H9 (cell line): ENCODE measurements at regions not wholly inside any gene's neighbourhood (a gene's known extent, or its start where the extent isn't known, plus 50 kb on each side); places are given as distances from the start of the nearest gene placed in this dataset.

Experiments used
- DNase-seq: peaks from one replicate; pipeline ENCODE4 v3.0.0-alpha.2; 2017
- H2AFZ ChIP-seq: one replicate; pipeline ENCODE4 v1.6.1; 2013; ENCODE audit warnings: mild to moderate bottlenecking, low read length, control low read depth, moderate library complexity
- H2AK5ac ChIP-seq: 2 replicates; pipeline ENCODE4 v1.6.1; 2013; ENCODE audit warnings: low read length, control low read depth, mixed read lengths; ENCODE audit not compliant: insufficient read length
- H2BK120ac ChIP-seq: one replicate; pipeline ENCODE4 v1.6.1; 2013; ENCODE audit warnings: low read depth, mild to moderate bottlenecking, low read length, control low read depth, inconsistent platforms; ENCODE audit not compliant: poor library complexity, severe bottlenecking
- H2BK12ac ChIP-seq: 2 replicates; pipeline ENCODE4 v1.6.1; 2013; ENCODE audit warnings: low read length, control low read depth, mixed read lengths, low read depth; ENCODE audit not compliant: insufficient read length
- H2BK15ac ChIP-seq: 2 replicates; pipeline ENCODE4 v1.6.1; 2013; ENCODE audit warnings: low read depth, low read length, control low read depth
- H2BK20ac ChIP-seq: one replicate; pipeline ENCODE4 v1.6.1; 2013; ENCODE audit warnings: low read depth, mild to moderate bottlenecking, low read length, control low read depth, inconsistent platforms; ENCODE audit not compliant: poor library complexity, severe bottlenecking
- H2BK5ac ChIP-seq: 2 replicates; pipeline ENCODE4 v1.6.1; 2013; ENCODE audit warnings: low read length, control low read depth, mixed read lengths; ENCODE audit not compliant: insufficient read length
- H3K14ac ChIP-seq: 2 replicates; pipeline ENCODE4 v1.6.1; 2013; ENCODE audit warnings: low read length, control low read depth; ENCODE audit not compliant: insufficient read depth
- H3K18ac ChIP-seq: 2 replicates; pipeline ENCODE4 v1.6.1; 2013; ENCODE audit warnings: low read depth, mild to moderate bottlenecking, mixed read lengths, low read length, control low read depth; ENCODE audit not compliant: insufficient read length
- H3K23ac ChIP-seq: 2 replicates; pipeline ENCODE4 v1.6.1; 2013; ENCODE audit warnings: low read length, control low read depth, mixed read lengths, low read depth; ENCODE audit not compliant: insufficient read length
- H3K23me2 ChIP-seq: 2 replicates; pipeline ENCODE4 v1.6.1; 2013; ENCODE audit warnings: low read depth, mild to moderate bottlenecking, mixed read lengths, low read length, control low read depth; ENCODE audit not compliant: insufficient read length, poor library complexity, severe bottlenecking
- H3K27ac ChIP-seq: 2 replicates; pipeline ENCODE4 v1.5.1; 2013; ENCODE audit warnings: low read length, control low read depth, mixed read lengths, low read depth; ENCODE audit not compliant: insufficient read length
- H3K27me3 ChIP-seq: 2 replicates; pipeline ENCODE4 v1.6.1; 2013; ENCODE audit warnings: low read length, control low read depth, inconsistent platforms; ENCODE audit not compliant: insufficient read depth
- H3K4ac ChIP-seq: 2 replicates; pipeline ENCODE4 v1.6.1; 2013; ENCODE audit warnings: low read depth, mild to moderate bottlenecking, control low read depth, inconsistent platforms, low read length, moderate library complexity
- H3K4me1 ChIP-seq: 2 replicates; pipeline ENCODE4 v1.6.1; 2013; ENCODE audit warnings: low read length, control low read depth, inconsistent platforms; ENCODE audit not compliant: insufficient read depth
- H3K4me2 ChIP-seq: 2 replicates; pipeline ENCODE4 v1.6.1; 2013; ENCODE audit warnings: low read length, control low read depth, mixed read lengths; ENCODE audit not compliant: insufficient read length, insufficient read depth
- H3K56ac ChIP-seq: 2 replicates; pipeline ENCODE4 v1.6.1; 2013; ENCODE audit warnings: low read depth, mild to moderate bottlenecking, mixed read lengths, low read length, control low read depth; ENCODE audit not compliant: insufficient read length
- H3K79me1 ChIP-seq: 2 replicates; pipeline ENCODE4 v1.6.1; 2013; ENCODE audit warnings: low read depth, mild to moderate bottlenecking, moderate library complexity, low read length, control low read depth, inconsistent platforms; ENCODE audit not compliant: insufficient read depth, poor library complexity, severe bottlenecking
- H3K79me2 ChIP-seq: 2 replicates; pipeline ENCODE4 v1.6.1; 2013; ENCODE audit warnings: low read length, control low read depth, inconsistent platforms; ENCODE audit not compliant: insufficient read depth
- H3K9ac ChIP-seq: 2 replicates; pipeline ENCODE4 v1.6.1; 2013; ENCODE audit warnings: low read length, control low read depth, mixed read lengths; ENCODE audit not compliant: insufficient read length; ENCODE audit errors: extremely low read depth
- H3K9me3 ChIP-seq: one replicate; pipeline ENCODE4 v1.6.1; 2013; ENCODE audit warnings: low read depth, low read length, inconsistent platforms; ENCODE audit not compliant: control insufficient read depth
- H3T11ph ChIP-seq: one replicate; pipeline ENCODE4 v1.6.1; 2013; ENCODE audit warnings: mild to moderate bottlenecking, low read length, control low read depth, inconsistent platforms
- H4K20me1 ChIP-seq: one replicate; pipeline ENCODE4 v1.6.1; 2013; ENCODE audit not compliant: control insufficient read depth, insufficient read length, insufficient read depth
- H4K5ac ChIP-seq: 2 replicates; pipeline ENCODE4 v1.6.1; 2013; ENCODE audit warnings: low read depth, mild to moderate bottlenecking, mixed read lengths, low read length, control low read depth; ENCODE audit not compliant: insufficient read length
- H4K8ac ChIP-seq: replicated peaks from 2 replicates; pipeline ENCODE4 v1.6.1; 2013; ENCODE audit warnings: low read length, control low read depth, mixed read lengths, low read depth; ENCODE audit not compliant: insufficient read length
- H4K91ac ChIP-seq: 2 replicates; pipeline ENCODE4 v1.6.1; 2013; ENCODE audit warnings: low read depth, mild to moderate bottlenecking, moderate library complexity, mixed read lengths, low read length, control low read depth; ENCODE audit not compliant: insufficient read length
- H3K27ac Mint-ChIP-seq, 3 experiments: 2 replicates in 2 of 3; 3 replicates in 1 of 3; pipeline ENCODE4 v1.8.0; 2020 to 2021; ENCODE audit warnings: mixed read lengths in 3 of 3, mild to moderate bottlenecking in 1 of 3, moderate library complexity in 1 of 3
- H3K27me3 Mint-ChIP-seq: 2 replicates; pipeline ENCODE4 v1.8.0; 2021; ENCODE audit warnings: low read depth, mild to moderate bottlenecking, moderate library complexity, mixed read lengths
- H3K36me3 Mint-ChIP-seq, 3 experiments: 2 replicates in 2 of 3; 3 replicates in 1 of 3; pipeline ENCODE4 v1.8.0; 2020 to 2021; ENCODE audit warnings: low read depth in 3 of 3, mixed read lengths in 3 of 3; ENCODE audit not compliant: insufficient read depth in 1 of 3
- H3K4me1 Mint-ChIP-seq, 2 experiments: 2 replicates each; pipeline ENCODE4 v1.8.0; 2020; ENCODE audit warnings: mixed read lengths in 2 of 2
- H3K4me3 Mint-ChIP-seq, 2 experiments: 2 replicates in 1 of 2; 3 replicates in 1 of 2; pipeline ENCODE4 v1.8.0; 2020 to 2021; ENCODE audit warnings: mild to moderate bottlenecking in 2 of 2, mixed read lengths in 2 of 2, moderate library complexity in 1 of 2
- H3K9me3 Mint-ChIP-seq, 2 experiments: 2 replicates in 1 of 2; 3 replicates in 1 of 2; pipeline ENCODE4 v1.8.0; 2020; ENCODE audit warnings: mild to moderate bottlenecking in 2 of 2, mixed read lengths in 2 of 2, moderate library complexity in 1 of 2
- WGBS: extraction: QIAGEN DNeasy Blood & Tissue Kit; methylation state at CpG from one replicate; pipeline ENCODE4 v1.1.7; 2013; ENCODE audit warnings: missing lambda C conversion rate, low lambda C conversion rate, mixed read lengths; ENCODE audit not compliant: insufficient read length; ENCODE audit errors: extremely low coverage; 5-methylcytosine and 5-hydroxymethylcytosine counted together
- TF ChIP-seq, protein P1 (sequence below): fragments of 200-600 bp; sonication (generic); conservative IDR thresholded peaks from 3 replicates; pipeline ENCODE4 v1.8.0; 2021; ENCODE audit warnings: antibody characterized with exemption, mild to moderate bottlenecking

GRCh38 chr18:59788791-59789106 lies 91.5 kb upstream of the CCBE1 start:
- Histone ChIP-seq H2BK12ac (no peak overlapping the region), H2BK120ac (no peak overlapping the region), H4K91ac (no peak overlapping the region), H3T11ph (no peak overlapping the region), H3K18ac (no peak overlapping the region), H3K4me1 (no peaks in the 10 kb centered on the region), H3K9ac (no peak overlapping the region), H3K79me2 (no peaks in the 10 kb centered on the region), H3K79me1 (no peaks in the 10 kb centered on the region), H3K56ac (no peak overlapping the region), H2BK5ac (no peak overlapping the region), H2AK5ac (no peak overlapping the region), H2BK15ac (no peak overlapping the region), H4K8ac (no peak overlapping the region), H4K20me1 (no peaks in the 10 kb centered on the region), H3K27ac (no peak overlapping the region), H3K27me3 (no peaks in the 10 kb centered on the region), H2AFZ (no peak overlapping the region), H3K4ac (no peak overlapping the region), H3K4me2 (no peak overlapping the region), H3K14ac (no peak overlapping the region), H4K5ac (no peak overlapping the region), H3K23me2 (no peaks in the 10 kb centered on the region), H3K9me3 (no peaks in the 10 kb centered on the region), H3K23ac (no peak overlapping the region), H2BK20ac (no peak overlapping the region)
- no peak overlapping the region; a peak in 1 of 7 replicates for H3K27ac Mint-ChIP-seq
- H3K4me3 Mint-ChIP-seq = no peak overlapping the region
- no peaks in the 10 kb centered on the region; a peak in 1 of 7 replicates for H3K36me3 Mint-ChIP-seq
- no CpG with 5 or more reads among the region's 2 CpGs for WGBS
- H3K9me3 Mint-ChIP-seq = no peaks in the 10 kb centered on the region; a peak in 1 of 5 replicates
- TF ChIP-seq, protein P1, sequence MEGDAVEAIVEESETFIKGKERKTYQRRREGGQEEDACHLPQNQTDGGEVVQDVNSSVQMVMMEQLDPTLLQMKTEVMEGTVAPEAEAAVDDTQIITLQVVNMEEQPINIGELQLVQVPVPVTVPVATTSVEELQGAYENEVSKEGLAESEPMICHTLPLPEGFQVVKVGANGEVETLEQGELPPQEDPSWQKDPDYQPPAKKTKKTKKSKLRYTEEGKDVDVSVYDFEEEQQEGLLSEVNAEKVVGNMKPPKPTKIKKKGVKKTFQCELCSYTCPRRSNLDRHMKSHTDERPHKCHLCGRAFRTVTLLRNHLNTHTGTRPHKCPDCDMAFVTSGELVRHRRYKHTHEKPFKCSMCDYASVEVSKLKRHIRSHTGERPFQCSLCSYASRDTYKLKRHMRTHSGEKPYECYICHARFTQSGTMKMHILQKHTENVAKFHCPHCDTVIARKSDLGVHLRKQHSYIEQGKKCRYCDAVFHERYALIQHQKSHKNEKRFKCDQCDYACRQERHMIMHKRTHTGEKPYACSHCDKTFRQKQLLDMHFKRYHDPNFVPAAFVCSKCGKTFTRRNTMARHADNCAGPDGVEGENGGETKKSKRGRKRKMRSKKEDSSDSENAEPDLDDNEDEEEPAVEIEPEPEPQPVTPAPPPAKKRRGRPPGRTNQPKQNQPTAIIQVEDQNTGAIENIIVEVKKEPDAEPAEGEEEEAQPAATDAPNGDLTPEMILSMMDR = no peak
- H3K4me1 Mint-ChIP-seq = peaks cover 3 to 9% of the 10 kb centered on the region in 2 experiments
- H3K27me3 Mint-ChIP-seq = no peaks in the 10 kb centered on the region
- DNase-seq = no peak
